ENCODE measurements at regions not wholly inside any gene's neighbourhood (a gene's known extent, or its start where the extent isn't known, plus 50 kb on each side); places are given as distances from the start of the nearest gene placed in this dataset.
"Not testable (repeated sequence)": the region's sequence is repeated elsewhere in the genome, so short reads cannot be mapped to it uniquely, and the experiment has no call there.

- no peaks in the 10 kb centered on the region for H3K9me3 Mint-ChIP-seq
- H3K4me1 Mint-ChIP-seq (ENCODE audit: low read depth), result no peaks in the 10 kb centered on the region
- H3K27ac Mint-ChIP-seq, result no peak overlapping the region
- H3K36me3 Mint-ChIP-seq (ENCODE audit: low read depth), result no peaks in the 10 kb centered on the region
- no peak overlapping the region for H3K4me3 Mint-ChIP-seq
- intact Hi-C loops (cut with micrococcal nuclease), result no loop called here
- no peak for DNase-seq (ENCODE audit: low spot score)
- no peaks in the 10 kb centered on the region for H3K27me3 Mint-ChIP-seq (ENCODE audit: insufficient read depth)
Observed at GRCh38 chrX:110509755-110510532, 151.3 kb downstream of the RTL9 start.

GRCh38 chrX:110511238-110511637, 152.6 kb downstream of the RTL9 start:
- Mint-ChIP-seq H3K27ac (no peak overlapping the region), H3K4me1 (ENCODE audit: low read depth) (no peaks in the 10 kb centered on the region), H3K36me3 (ENCODE audit: low read depth) (no peaks in the 10 kb centered on the region), H3K27me3 (ENCODE audit: insufficient read depth) (no peaks in the 10 kb centered on the region), H3K4me3 (no peak overlapping the region), H3K9me3 (no peaks in the 10 kb centered on the region)
- intact Hi-C loops (cut with micrococcal nuclease), result no loop called here
- no peak for DNase-seq (ENCODE audit: low spot score)

GRCh38 chrX:110512341-110512740, 153.7 kb downstream of the RTL9 start:
- no peaks in the 10 kb centered on the region for H3K36me3 Mint-ChIP-seq (ENCODE audit: low read depth)
- no peaks in the 10 kb centered on the region for H3K9me3 Mint-ChIP-seq
- H3K27ac Mint-ChIP-seq, result no peak overlapping the region
- H3K4me3 Mint-ChIP-seq, result no peak overlapping the region
- no peaks in the 10 kb centered on the region for H3K4me1 Mint-ChIP-seq (ENCODE audit: low read depth)
- DNase-seq (ENCODE audit: low spot score), result no peak
- peaks cover 2% of the 10 kb centered on the region for H3K27me3 Mint-ChIP-seq (ENCODE audit: insufficient read depth)
- intact Hi-C loops (cut with micrococcal nuclease), result no loop called here

GRCh38 chrX:110514509-110514908, 155.9 kb downstream of the RTL9 start:
- Mint-ChIP-seq H3K27me3 (ENCODE audit: insufficient read depth) (peaks cover 2% of the 10 kb centered on the region), H3K4me3 (no peak overlapping the region), H3K27ac (no peak overlapping the region), H3K36me3 (ENCODE audit: low read depth) (no peaks in the 10 kb centered on the region), H3K9me3 (no peaks in the 10 kb centered on the region), H3K4me1 (ENCODE audit: low read depth) (no peaks in the 10 kb centered on the region)
- intact Hi-C loops (cut with micrococcal nuclease), result no loop called here
- no peak for DNase-seq (ENCODE audit: low spot score)

- Mint-ChIP-seq H3K36me3 (ENCODE audit: low read depth) (no peaks in the 10 kb centered on the region), H3K27ac (no peak overlapping the region), H3K9me3 (no peaks in the 10 kb centered on the region), H3K4me1 (ENCODE audit: low read depth) (no peaks in the 10 kb centered on the region), H3K27me3 (ENCODE audit: insufficient read depth) (peaks cover 2% of the 10 kb centered on the region), H3K4me3 (no peak overlapping the region)
- DNase-seq (ENCODE audit: low spot score), result no peak
- intact Hi-C loops (cut with micrococcal nuclease), result no loop called here
Observed at GRCh38 chrX:110519501-110519900, 160.9 kb downstream of the RTL9 start.

GRCh38 chrX:110519906-110520452, 161.3 kb downstream of the RTL9 start:
- no peak for DNase-seq (ENCODE audit: low spot score)
- Mint-ChIP-seq H3K4me3 (no peak overlapping the region), H3K36me3 (ENCODE audit: low read depth) (no peaks in the 10 kb centered on the region), H3K27me3 (ENCODE audit: insufficient read depth) (peaks cover 2% of the 10 kb centered on the region), H3K27ac (no peak overlapping the region), H3K9me3 (no peaks in the 10 kb centered on the region), H3K4me1 (ENCODE audit: low read depth) (no peaks in the 10 kb centered on the region)
- intact Hi-C loops (cut with micrococcal nuclease), result no loop called here

GRCh38 chrX:110520652-110521051, 162.0 kb downstream of the RTL9 start:
- DNase-seq (ENCODE audit: low spot score); H3K9me3 Mint-ChIP-seq; H3K4me3 Mint-ChIP-seq; H3K36me3 Mint-ChIP-seq (ENCODE audit: low read depth); intact Hi-C loops (cut with micrococcal nuclease); H3K27me3 Mint-ChIP-seq (ENCODE audit: insufficient read depth); H3K27ac Mint-ChIP-seq; H3K4me1 Mint-ChIP-seq (ENCODE audit: low read depth): not testable (repeated sequence)

GRCh38 chrX:110531873-110532580, 173.4 kb downstream of the RTL9 start:
- Mint-ChIP-seq H3K4me1 (ENCODE audit: low read depth) (no peaks in the 10 kb centered on the region), H3K27ac (no peak overlapping the region), H3K9me3 (no peaks in the 10 kb centered on the region), H3K36me3 (ENCODE audit: low read depth) (no peaks in the 10 kb centered on the region), H3K4me3 (no peak overlapping the region), H3K27me3 (ENCODE audit: insufficient read depth) (peaks cover 2% of the 10 kb centered on the region)
- intact Hi-C loops (cut with micrococcal nuclease), result no loop called here
- DNase-seq (ENCODE audit: low spot score), result no peak

- Mint-ChIP-seq H3K4me3 (no peak overlapping the region), H3K27ac (no peak overlapping the region), H3K9me3 (no peaks in the 10 kb centered on the region), H3K4me1 (ENCODE audit: low read depth) (no peaks in the 10 kb centered on the region), H3K36me3 (ENCODE audit: low read depth) (no peaks in the 10 kb centered on the region), H3K27me3 (ENCODE audit: insufficient read depth) (peaks cover 2% of the 10 kb centered on the region)
- DNase-seq (ENCODE audit: low spot score), result no peak
- intact Hi-C loops (cut with micrococcal nuclease), result no loop called here
Observed at GRCh38 chrX:110532581-110532931, 173.9 kb downstream of the RTL9 start.

- H3K27me3 Mint-ChIP-seq (ENCODE audit: insufficient read depth), result peaks cover 2% of the 10 kb centered on the region
- no peaks in the 10 kb centered on the region for H3K4me1 Mint-ChIP-seq (ENCODE audit: low read depth)
- H3K4me3 Mint-ChIP-seq, result no peak overlapping the region
- intact Hi-C loops (cut with micrococcal nuclease), result no loop called here
- H3K27ac Mint-ChIP-seq, result no peak overlapping the region
- H3K36me3 Mint-ChIP-seq (ENCODE audit: low read depth), result no peaks in the 10 kb centered on the region
- no peak for DNase-seq (ENCODE audit: low spot score)
- no peaks in the 10 kb centered on the region for H3K9me3 Mint-ChIP-seq
Observed at GRCh38 chrX:110536816-110537215, 178.2 kb downstream of the RTL9 start.

GRCh38 chrX:110541266-110541665, 182.6 kb downstream of the RTL9 start:
- Mint-ChIP-seq H3K9me3 (no peaks in the 10 kb centered on the region), H3K27me3 (ENCODE audit: insufficient read depth) (no peaks in the 10 kb centered on the region), H3K4me1 (ENCODE audit: low read depth) (no peaks in the 10 kb centered on the region), H3K36me3 (ENCODE audit: low read depth) (no peaks in the 10 kb centered on the region), H3K27ac (no peak overlapping the region), H3K4me3 (no peak overlapping the region)
- DNase-seq (ENCODE audit: low spot score), result no peak
- intact Hi-C loops (cut with micrococcal nuclease), result no loop called here

GRCh38 chrX:110550854-110551253, 192.2 kb downstream of the RTL9 start:
- not testable (repeated sequence) for DNase-seq (ENCODE audit: low spot score); H3K27ac Mint-ChIP-seq; H3K27me3 Mint-ChIP-seq (ENCODE audit: insufficient read depth)

GRCh38 chrX:110557864-110558263, 199.2 kb downstream of the RTL9 start:
- intact Hi-C loops (cut with micrococcal nuclease), result no loop called here
- no peak for DNase-seq (ENCODE audit: low spot score)
- Mint-ChIP-seq H3K27me3 (ENCODE audit: insufficient read depth) (no peaks in the 10 kb centered on the region), H3K36me3 (ENCODE audit: low read depth) (no peaks in the 10 kb centered on the region), H3K4me1 (ENCODE audit: low read depth) (no peaks in the 10 kb centered on the region), H3K9me3 (no peaks in the 10 kb centered on the region), H3K4me3 (no peak overlapping the region), H3K27ac (no peak overlapping the region)

More at GRCh38 chrX:110550854-110551253, 192.2 kb downstream of the RTL9 start:
- H3K4me1 Mint-ChIP-seq (ENCODE audit: low read depth); intact Hi-C loops (cut with micrococcal nuclease); H3K4me3 Mint-ChIP-seq; H3K36me3 Mint-ChIP-seq (ENCODE audit: low read depth); H3K9me3 Mint-ChIP-seq: not testable (repeated sequence)
